HL-60 (cell line): ENCODE measurements at regions not wholly inside any gene's neighbourhood (a gene's known extent, or its start where the extent isn't known, plus 50 kb on each side); places are given as distances from the start of the nearest gene placed in this dataset.

Source experiments
- DNase-seq, 2 experiments: peaks; one replicate each; pipeline ENCODE4 v3.0.0-alpha.2; 2010 to 2020; ENCODE audit warnings: low read depth in 1 of 2, low spot score in 1 of 2
- H3K27ac ChIP-seq: fragments of 250-450 bp; sonication (Bioruptor Pico); replicated peaks from 2 replicates; pipeline ENCODE4 v1.5.1; 2020; ENCODE audit warnings: mild to moderate bottlenecking, moderate library complexity
- H3K27me3 ChIP-seq: fragments of 250-450 bp; sonication (Bioruptor Pico); 2 replicates; pipeline ENCODE4 v1.5.1; 2021; ENCODE audit warnings: mild to moderate bottlenecking, moderate library complexity; ENCODE audit not compliant: insufficient read depth, poor library complexity, severe bottlenecking
- H3K4me3 ChIP-seq: replicated peaks from 2 replicates; pipeline ENCODE4 v1.5.1; 2011; ENCODE audit warnings: mild to moderate bottlenecking, control low read depth, low read length; ENCODE audit not compliant: insufficient read depth
- CTCF ChIP-seq: IDR thresholded peaks from one replicate; pipeline ENCODE4 v1.5.1; 2011; ENCODE audit warnings: low read length, control low read depth, inconsistent platforms; ENCODE audit not compliant: insufficient read depth
- GABPA ChIP-seq: IDR thresholded peaks from 2 replicates; pipeline ENCODE4 v1.6.1; 2012; ENCODE audit warnings: low read depth
- POLR2AphosphoS5 ChIP-seq: IDR thresholded peaks from 2 replicates; pipeline ENCODE4 v1.6.1; 2012; ENCODE audit warnings: low read depth
- SPI1 ChIP-seq: IDR thresholded peaks from 2 replicates; pipeline ENCODE4 v1.6.1; 2012; ENCODE audit warnings: low read depth, mild to moderate bottlenecking, borderline replicate concordance
- TF ChIP-seq, protein P1 (sequence below): IDR thresholded peaks from 2 replicates; pipeline ENCODE4 v1.6.1; 2012; ENCODE audit warnings: low read depth; ENCODE audit not compliant: insufficient replicate concordance

DNA sequence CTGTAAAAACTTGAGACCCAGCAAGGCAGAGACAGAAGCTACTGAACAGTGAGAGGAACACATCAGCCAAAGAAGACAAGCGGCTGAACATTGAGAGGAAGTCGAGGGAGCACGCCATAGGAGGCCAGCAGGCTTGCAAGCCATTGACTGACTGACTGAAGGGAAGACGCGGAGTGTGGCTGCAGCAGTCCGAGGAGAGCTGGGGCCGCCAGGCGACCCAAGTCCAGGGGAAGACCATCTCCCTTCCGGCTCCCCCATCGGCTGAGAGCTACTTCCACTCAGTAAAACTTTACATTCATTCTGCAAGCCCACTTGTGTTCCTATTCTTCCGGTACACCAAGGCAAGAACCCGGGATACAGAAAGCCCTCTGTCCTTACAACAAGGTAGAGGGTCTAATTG is 167.3 kb upstream of the MBL2 start:
- Histone ChIP-seq H3K4me3 (no peak overlapping the region), H3K27ac (no peak overlapping the region), H3K27me3 (no peaks in the 10 kb centered on the region)
- TF ChIP-seq, protein P1, sequence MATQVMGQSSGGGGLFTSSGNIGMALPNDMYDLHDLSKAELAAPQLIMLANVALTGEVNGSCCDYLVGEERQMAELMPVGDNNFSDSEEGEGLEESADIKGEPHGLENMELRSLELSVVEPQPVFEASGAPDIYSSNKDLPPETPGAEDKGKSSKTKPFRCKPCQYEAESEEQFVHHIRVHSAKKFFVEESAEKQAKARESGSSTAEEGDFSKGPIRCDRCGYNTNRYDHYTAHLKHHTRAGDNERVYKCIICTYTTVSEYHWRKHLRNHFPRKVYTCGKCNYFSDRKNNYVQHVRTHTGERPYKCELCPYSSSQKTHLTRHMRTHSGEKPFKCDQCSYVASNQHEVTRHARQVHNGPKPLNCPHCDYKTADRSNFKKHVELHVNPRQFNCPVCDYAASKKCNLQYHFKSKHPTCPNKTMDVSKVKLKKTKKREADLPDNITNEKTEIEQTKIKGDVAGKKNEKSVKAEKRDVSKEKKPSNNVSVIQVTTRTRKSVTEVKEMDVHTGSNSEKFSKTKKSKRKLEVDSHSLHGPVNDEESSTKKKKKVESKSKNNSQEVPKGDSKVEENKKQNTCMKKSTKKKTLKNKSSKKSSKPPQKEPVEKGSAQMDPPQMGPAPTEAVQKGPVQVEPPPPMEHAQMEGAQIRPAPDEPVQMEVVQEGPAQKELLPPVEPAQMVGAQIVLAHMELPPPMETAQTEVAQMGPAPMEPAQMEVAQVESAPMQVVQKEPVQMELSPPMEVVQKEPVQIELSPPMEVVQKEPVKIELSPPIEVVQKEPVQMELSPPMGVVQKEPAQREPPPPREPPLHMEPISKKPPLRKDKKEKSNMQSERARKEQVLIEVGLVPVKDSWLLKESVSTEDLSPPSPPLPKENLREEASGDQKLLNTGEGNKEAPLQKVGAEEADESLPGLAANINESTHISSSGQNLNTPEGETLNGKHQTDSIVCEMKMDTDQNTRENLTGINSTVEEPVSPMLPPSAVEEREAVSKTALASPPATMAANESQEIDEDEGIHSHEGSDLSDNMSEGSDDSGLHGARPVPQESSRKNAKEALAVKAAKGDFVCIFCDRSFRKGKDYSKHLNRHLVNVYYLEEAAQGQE, result no peak
- no peak for TF ChIP-seq POLR2AphosphoS5
- TF ChIP-seq GABPA, result no peak
- TF ChIP-seq SPI1, result no peak
- TF ChIP-seq CTCF, result no peak
- no peak for DNase-seq

DNA sequence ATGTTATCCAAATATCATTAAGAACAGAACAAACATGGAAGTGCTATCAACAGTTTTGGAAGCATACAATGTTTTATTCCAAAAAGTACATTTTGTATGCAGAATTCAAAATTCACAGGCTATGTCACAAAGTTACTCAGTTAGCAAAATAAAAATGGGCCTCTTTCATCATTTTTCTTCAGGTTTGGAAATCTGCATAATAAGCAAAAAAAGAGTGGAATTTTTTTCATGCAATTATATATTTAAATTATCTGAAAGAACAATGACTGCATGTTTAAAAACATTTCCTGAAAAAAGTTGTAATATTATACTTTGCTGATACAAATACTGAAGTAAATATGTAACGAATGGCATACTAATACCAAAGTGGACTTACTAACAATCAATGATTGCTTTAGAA is 161.2 kb upstream of the MBL2 start:
- Histone ChIP-seq H3K27me3 (no peaks in the 10 kb centered on the region), H3K27ac (no peak overlapping the region)
- DNase-seq, result no peak

GRCh38 chr10:52927678-52928077 is 155.1 kb upstream of the MBL2 start:
- no peak overlapping the region for H3K27ac ChIP-seq
- no peaks in the 10 kb centered on the region for H3K27me3 ChIP-seq
- no peak for DNase-seq
- no peak overlapping the region for H3K4me3 ChIP-seq
- no peak for TF ChIP-seq GABPA
- TF ChIP-seq SPI1, result no peak
- TF ChIP-seq POLR2AphosphoS5, result no peak
- TF ChIP-seq CTCF, result no peak
- TF ChIP-seq, protein P1, result no peak

More for the DNA sequence above, 161.2 kb upstream of the MBL2 start:
- TF ChIP-seq POLR2AphosphoS5 (no peak), CTCF (no peak), GABPA (no peak), SPI1 (no peak)
- TF ChIP-seq, protein P1, result no peak
- no peak overlapping the region for H3K4me3 ChIP-seq
